H9 (cell line): ENCODE measurements at regions not wholly inside any gene's neighbourhood (a gene's known extent, or its start where the extent isn't known, plus 50 kb on each side); places are given as distances from the start of the nearest gene placed in this dataset.

ENCODE experiments used
- DNase-seq: peaks from one replicate; pipeline ENCODE4 v3.0.0-alpha.2; 2017
- H2AFZ ChIP-seq: one replicate; pipeline ENCODE4 v1.6.1; 2013; ENCODE audit warnings: mild to moderate bottlenecking, low read length, control low read depth, moderate library complexity
- H2AK5ac ChIP-seq: 2 replicates; pipeline ENCODE4 v1.6.1; 2013; ENCODE audit warnings: low read length, control low read depth, mixed read lengths; ENCODE audit not compliant: insufficient read length
- H2BK120ac ChIP-seq: one replicate; pipeline ENCODE4 v1.6.1; 2013; ENCODE audit warnings: low read depth, mild to moderate bottlenecking, low read length, control low read depth, inconsistent platforms; ENCODE audit not compliant: poor library complexity, severe bottlenecking
- H2BK12ac ChIP-seq: 2 replicates; pipeline ENCODE4 v1.6.1; 2013; ENCODE audit warnings: low read length, control low read depth, mixed read lengths, low read depth; ENCODE audit not compliant: insufficient read length
- H2BK15ac ChIP-seq: 2 replicates; pipeline ENCODE4 v1.6.1; 2013; ENCODE audit warnings: low read depth, low read length, control low read depth
- H2BK20ac ChIP-seq: one replicate; pipeline ENCODE4 v1.6.1; 2013; ENCODE audit warnings: low read depth, mild to moderate bottlenecking, low read length, control low read depth, inconsistent platforms; ENCODE audit not compliant: poor library complexity, severe bottlenecking
- H2BK5ac ChIP-seq: 2 replicates; pipeline ENCODE4 v1.6.1; 2013; ENCODE audit warnings: low read length, control low read depth, mixed read lengths; ENCODE audit not compliant: insufficient read length
- H3K14ac ChIP-seq: 2 replicates; pipeline ENCODE4 v1.6.1; 2013; ENCODE audit warnings: low read length, control low read depth; ENCODE audit not compliant: insufficient read depth
- H3K18ac ChIP-seq: 2 replicates; pipeline ENCODE4 v1.6.1; 2013; ENCODE audit warnings: low read depth, mild to moderate bottlenecking, mixed read lengths, low read length, control low read depth; ENCODE audit not compliant: insufficient read length
- H3K23ac ChIP-seq: 2 replicates; pipeline ENCODE4 v1.6.1; 2013; ENCODE audit warnings: low read length, control low read depth, mixed read lengths, low read depth; ENCODE audit not compliant: insufficient read length
- H3K23me2 ChIP-seq: 2 replicates; pipeline ENCODE4 v1.6.1; 2013; ENCODE audit warnings: low read depth, mild to moderate bottlenecking, mixed read lengths, low read length, control low read depth; ENCODE audit not compliant: insufficient read length, poor library complexity, severe bottlenecking
- H3K27ac ChIP-seq: 2 replicates; pipeline ENCODE4 v1.5.1; 2013; ENCODE audit warnings: low read length, control low read depth, mixed read lengths, low read depth; ENCODE audit not compliant: insufficient read length
- H3K27me3 ChIP-seq: 2 replicates; pipeline ENCODE4 v1.6.1; 2013; ENCODE audit warnings: low read length, control low read depth, inconsistent platforms; ENCODE audit not compliant: insufficient read depth
- H3K4ac ChIP-seq: 2 replicates; pipeline ENCODE4 v1.6.1; 2013; ENCODE audit warnings: low read depth, mild to moderate bottlenecking, control low read depth, inconsistent platforms, low read length, moderate library complexity
- H3K4me1 ChIP-seq: 2 replicates; pipeline ENCODE4 v1.6.1; 2013; ENCODE audit warnings: low read length, control low read depth, inconsistent platforms; ENCODE audit not compliant: insufficient read depth
- H3K4me2 ChIP-seq: 2 replicates; pipeline ENCODE4 v1.6.1; 2013; ENCODE audit warnings: low read length, control low read depth, mixed read lengths; ENCODE audit not compliant: insufficient read length, insufficient read depth
- H3K56ac ChIP-seq: 2 replicates; pipeline ENCODE4 v1.6.1; 2013; ENCODE audit warnings: low read depth, mild to moderate bottlenecking, mixed read lengths, low read length, control low read depth; ENCODE audit not compliant: insufficient read length
- H3K79me1 ChIP-seq: 2 replicates; pipeline ENCODE4 v1.6.1; 2013; ENCODE audit warnings: low read depth, mild to moderate bottlenecking, moderate library complexity, low read length, control low read depth, inconsistent platforms; ENCODE audit not compliant: insufficient read depth, poor library complexity, severe bottlenecking
- H3K79me2 ChIP-seq: 2 replicates; pipeline ENCODE4 v1.6.1; 2013; ENCODE audit warnings: low read length, control low read depth, inconsistent platforms; ENCODE audit not compliant: insufficient read depth
- H3K9ac ChIP-seq: 2 replicates; pipeline ENCODE4 v1.6.1; 2013; ENCODE audit warnings: low read length, control low read depth, mixed read lengths; ENCODE audit not compliant: insufficient read length; ENCODE audit errors: extremely low read depth
- H3K9me3 ChIP-seq: one replicate; pipeline ENCODE4 v1.6.1; 2013; ENCODE audit warnings: low read depth, low read length, inconsistent platforms; ENCODE audit not compliant: control insufficient read depth
- H3T11ph ChIP-seq: one replicate; pipeline ENCODE4 v1.6.1; 2013; ENCODE audit warnings: mild to moderate bottlenecking, low read length, control low read depth, inconsistent platforms
- H4K20me1 ChIP-seq: one replicate; pipeline ENCODE4 v1.6.1; 2013; ENCODE audit not compliant: control insufficient read depth, insufficient read length, insufficient read depth
- H4K5ac ChIP-seq: 2 replicates; pipeline ENCODE4 v1.6.1; 2013; ENCODE audit warnings: low read depth, mild to moderate bottlenecking, mixed read lengths, low read length, control low read depth; ENCODE audit not compliant: insufficient read length
- H4K8ac ChIP-seq: replicated peaks from 2 replicates; pipeline ENCODE4 v1.6.1; 2013; ENCODE audit warnings: low read length, control low read depth, mixed read lengths, low read depth; ENCODE audit not compliant: insufficient read length
- H4K91ac ChIP-seq: 2 replicates; pipeline ENCODE4 v1.6.1; 2013; ENCODE audit warnings: low read depth, mild to moderate bottlenecking, moderate library complexity, mixed read lengths, low read length, control low read depth; ENCODE audit not compliant: insufficient read length
- H3K27ac Mint-ChIP-seq, 3 experiments: 2 replicates in 2 of 3; 3 replicates in 1 of 3; pipeline ENCODE4 v1.8.0; 2020 to 2021; ENCODE audit warnings: mixed read lengths in 3 of 3, mild to moderate bottlenecking in 1 of 3, moderate library complexity in 1 of 3
- H3K27me3 Mint-ChIP-seq: 2 replicates; pipeline ENCODE4 v1.8.0; 2021; ENCODE audit warnings: low read depth, mild to moderate bottlenecking, moderate library complexity, mixed read lengths
- H3K36me3 Mint-ChIP-seq, 3 experiments: 2 replicates in 2 of 3; 3 replicates in 1 of 3; pipeline ENCODE4 v1.8.0; 2020 to 2021; ENCODE audit warnings: low read depth in 3 of 3, mixed read lengths in 3 of 3; ENCODE audit not compliant: insufficient read depth in 1 of 3
- H3K4me1 Mint-ChIP-seq, 2 experiments: 2 replicates each; pipeline ENCODE4 v1.8.0; 2020; ENCODE audit warnings: mixed read lengths in 2 of 2
- H3K4me3 Mint-ChIP-seq, 2 experiments: 2 replicates in 1 of 2; 3 replicates in 1 of 2; pipeline ENCODE4 v1.8.0; 2020 to 2021; ENCODE audit warnings: mild to moderate bottlenecking in 2 of 2, mixed read lengths in 2 of 2, moderate library complexity in 1 of 2
- H3K9me3 Mint-ChIP-seq, 2 experiments: 2 replicates in 1 of 2; 3 replicates in 1 of 2; pipeline ENCODE4 v1.8.0; 2020; ENCODE audit warnings: mild to moderate bottlenecking in 2 of 2, mixed read lengths in 2 of 2, moderate library complexity in 1 of 2
- CTCF ChIP-seq: fragments of 200-600 bp; sonication (generic); conservative IDR thresholded peaks from 3 replicates; pipeline ENCODE4 v1.8.0; 2021; ENCODE audit warnings: antibody characterized with exemption, mild to moderate bottlenecking
- WGBS: extraction: QIAGEN DNeasy Blood & Tissue Kit; methylation state at CpG from one replicate; pipeline ENCODE4 v1.1.7; 2013; ENCODE audit warnings: missing lambda C conversion rate, low lambda C conversion rate, mixed read lengths; ENCODE audit not compliant: insufficient read length; ENCODE audit errors: extremely low coverage; 5-methylcytosine and 5-hydroxymethylcytosine counted together

- TF ChIP-seq CTCF, result no peak
- no peak overlapping the region for H2BK12ac ChIP-seq
- no peak overlapping the region for H3K18ac ChIP-seq
- no peak overlapping the region for H2BK5ac ChIP-seq
- no peak overlapping the region for H3K14ac ChIP-seq
- no peak overlapping the region for H2AFZ ChIP-seq
- no peaks in the 10 kb centered on the region for H3K79me2 ChIP-seq
- Mint-ChIP-seq H3K27ac (no peak overlapping the region), H3K27me3 (no peaks in the 10 kb centered on the region), H3K9me3 (no peaks in the 10 kb centered on the region), H3K36me3 (no peaks in the 10 kb centered on the region), H3K4me1 (no peaks in the 10 kb centered on the region; a peak in 1 of 4 replicates), H3K4me3 (no peak overlapping the region)
- no peak overlapping the region for H3K56ac ChIP-seq
- no peak for DNase-seq
- H3K23me2 ChIP-seq, result no peaks in the 10 kb centered on the region
- no peak overlapping the region for H3K27ac ChIP-seq
- no peak overlapping the region for H4K8ac ChIP-seq
- no peaks in the 10 kb centered on the region for H3K79me1 ChIP-seq
- H2BK20ac ChIP-seq, result no peak overlapping the region
- H3K9me3 ChIP-seq, result no peaks in the 10 kb centered on the region
- no peak overlapping the region for H3K9ac ChIP-seq
- no peaks in the 10 kb centered on the region for H3K27me3 ChIP-seq
- no peak overlapping the region for H3K4ac ChIP-seq
- no peaks in the 10 kb centered on the region; the same call in 1 of the 2 replicates for H3K4me1 ChIP-seq
- no peak overlapping the region for H3T11ph ChIP-seq
- no peak overlapping the region for H2BK15ac ChIP-seq
- no peak overlapping the region for H3K4me2 ChIP-seq
- H3K23ac ChIP-seq, result no peak overlapping the region
- no peak overlapping the region for H2AK5ac ChIP-seq
- H4K91ac ChIP-seq, result no peak overlapping the region
- no peak overlapping the region for H2BK120ac ChIP-seq
- H4K20me1 ChIP-seq, result no peaks in the 10 kb centered on the region
- no CpG with 5 or more reads among the region's 3 CpGs for WGBS
- H4K5ac ChIP-seq, result no peak overlapping the region
Observed at GRCh38 chr2:136049991-136050920, 64.8 kb upstream of the DARS1 start.
